HCT116 (cell line): ENCODE measurements at regions not wholly inside any gene's neighbourhood (a gene's known extent, or its start where the extent isn't known, plus 50 kb on each side); places are given as distances from the start of the nearest gene placed in this dataset.

Experiments used
- ATAC-seq: fragments of 200-7000 bp; cut with Tn5 transposase; 2 replicates; pipeline ENCODE4 v1.9.1; 2020; ENCODE audit warnings: mild to moderate bottlenecking, moderate library complexity
- BruUV-seq: library from RNA; stranded (reverse); fragments of 400-500 nt; replicated peaks from 2 replicates; lab custom pipeline; 2021; lab: Mats Ljungman, UMichigan
- CTCF ChIA-PET: fragments of 300-600 bp; sonication (Branson Sonifier 250); formaldehyde crosslinking; loops from one replicate; lab custom pipeline; 2021; ENCODE audit warnings: antibody characterized with exemption; lab: Charles Lee
- POLR2A ChIA-PET: fragments of 300-600, 350-600 bp; sonication (Branson Sonifier 250); formaldehyde crosslinking; loops from one replicate; lab custom pipeline; 2021; ENCODE audit warnings: antibody characterized with exemption; lab: Charles Lee
- RAD21 ChIA-PET, 2 experiments: fragments of 300-600 bp; sonication (Branson Sonifier 250); formaldehyde crosslinking; loops; one replicate each; lab custom pipeline; 2023; ENCODE audit warnings: low total read pairs in 2 of 2; ENCODE audit not compliant: uncharacterized antibody in 2 of 2, unreplicated experiment in 2 of 2, low non-redundant PET in 1 of 2; lab: Charles Lee
- DNase-seq: peaks from one replicate; pipeline ENCODE4 v3.0.0-alpha.2; 2010; ENCODE audit warnings: low read depth, low spot score
- H2AFZ ChIP-seq: fragments of 200-600 bp; shearing (Covaris generic), sonication (generic); 2 replicates; pipeline ENCODE4 v1.6.1; 2017; ENCODE audit warnings: low read depth, mixed run types, mixed read lengths, antibody characterized with exemption, low read length; ENCODE audit not compliant: poor library complexity, severe bottlenecking
- H3K27ac ChIP-seq: 2 replicates; pipeline ENCODE4 v1.5.1; 2012; ENCODE audit warnings: low read depth, low read length
- H3K27me3 ChIP-seq: fragments of 200-600 bp; sonication (generic); 2 replicates; pipeline ENCODE4 v1.6.1; 2016; ENCODE audit warnings: mixed run types, low read length, mixed read lengths; ENCODE audit not compliant: insufficient read depth
- H3K36me3 ChIP-seq, 2 experiments: fragments of 200-500 bp in 1 of 2; fragments of 200-600 bp in 1 of 2; sonication (Bioruptor generic) in 1 of 2; sonication (generic) in 1 of 2; 2 replicates each; pipeline versions ENCODE4 v1.5.1 to v1.6.1; 2014 to 2016; ENCODE audit warnings: low read length in 2 of 2, inconsistent platforms in 1 of 2, mixed read lengths in 1 of 2, mixed run types in 1 of 2; ENCODE audit not compliant: insufficient read depth in 2 of 2, control insufficient read depth in 1 of 2
- H3K4me1 ChIP-seq, 2 experiments: fragments of 200-600 bp in 1 of 2; sonication (generic) in 1 of 2; 2 replicates each; pipeline versions ENCODE4 v1.5.1 to v1.6.1; 2012 to 2017; ENCODE audit warnings: low read length in 2 of 2, inconsistent platforms in 1 of 2, mild to moderate bottlenecking in 1 of 2, mixed read lengths in 1 of 2, mixed run types in 1 of 2, moderate library complexity in 1 of 2; ENCODE audit not compliant: insufficient read depth in 2 of 2, control insufficient read depth in 1 of 2
- H3K4me2 ChIP-seq: fragments of 200-600 bp; sonication (generic); 2 replicates; pipeline ENCODE4 v1.6.1; 2017; ENCODE audit warnings: mixed run types, low read length, mixed read lengths
- H3K4me3 ChIP-seq, 2 experiments: fragments of 200-600 bp in 1 of 2; sonication (generic) in 1 of 2; replicated peaks in 1 of 2; 2 replicates each; pipeline ENCODE4 v1.5.1; 2011 to 2016; ENCODE audit warnings: low read length in 2 of 2, control low read depth in 1 of 2, low read depth in 1 of 2, mild to moderate bottlenecking in 1 of 2, mixed read lengths in 1 of 2, mixed run types in 1 of 2
- H3K79me2 ChIP-seq: fragments of 200-600 bp; sonication (generic); 2 replicates; pipeline ENCODE4 v1.6.1; 2017; ENCODE audit warnings: mild to moderate bottlenecking, mixed run types, low read length, moderate library complexity, mixed read lengths; ENCODE audit not compliant: insufficient read depth
- H3K9ac ChIP-seq: fragments of 200-600 bp; sonication (generic); 2 replicates; pipeline ENCODE4 v1.6.1; 2016; ENCODE audit warnings: low read length, mixed read lengths
- H3K9me2 ChIP-seq: fragments of 200-600 bp; sonication (generic), shearing (Covaris generic); 2 replicates; pipeline ENCODE4 v1.6.1; 2017; ENCODE audit warnings: mixed run types, mild to moderate bottlenecking, moderate library complexity; ENCODE audit not compliant: insufficient read depth
- H3K9me3 ChIP-seq, 2 experiments: fragments of 200-500 bp in 1 of 2; fragments of 200-600 bp in 1 of 2; sonication (Bioruptor generic) in 1 of 2; sonication (generic) in 1 of 2; 2 replicates each; pipeline ENCODE4 v1.6.1; 2014 to 2017; ENCODE audit warnings: low read length in 2 of 2, mixed read lengths in 2 of 2, inconsistent platforms in 1 of 2, low read depth in 1 of 2, mild to moderate bottlenecking in 1 of 2, mixed run types in 1 of 2, moderate library complexity in 1 of 2; ENCODE audit not compliant: control insufficient read depth in 1 of 2, insufficient read depth in 1 of 2
- H4K20me1 ChIP-seq: fragments of 200-600 bp; sonication (generic), shearing (Covaris generic); 2 replicates; pipeline ENCODE4 v1.6.1; 2017; ENCODE audit warnings: mixed run types, mild to moderate bottlenecking, moderate library complexity; ENCODE audit not compliant: insufficient read depth
- CBX3 ChIP-seq: IDR thresholded peaks from 2 replicates; pipeline ENCODE4 v1.6.1; 2012; ENCODE audit warnings: low read depth
- CEBPB ChIP-seq: IDR thresholded peaks from 2 replicates; pipeline ENCODE4 v1.6.1; 2012; ENCODE audit warnings: low read depth
- EGR1 ChIP-seq: IDR thresholded peaks from 2 replicates; pipeline ENCODE4 v1.6.1; 2012; ENCODE audit warnings: low read depth
- EZH2 ChIP-seq: fragments of 200-600 bp; sonication (generic); IDR thresholded peaks from 2 replicates; pipeline ENCODE4 v1.6.1; 2017; ENCODE audit warnings: antibody characterized with exemption, mixed run types
- EZH2phosphoT487 ChIP-seq: fragments of 200-600 bp; IDR thresholded peaks from 2 replicates; pipeline ENCODE4 v1.6.1; 2018; ENCODE audit warnings: antibody characterized with exemption, borderline replicate concordance
- JUND ChIP-seq: IDR thresholded peaks from 2 replicates; pipeline ENCODE4 v1.6.1; 2012
- POLR2A ChIP-seq: IDR thresholded peaks from 2 replicates; pipeline ENCODE4 v1.7.0; 2011; ENCODE audit warnings: borderline replicate concordance; ENCODE audit not compliant: insufficient read depth, insufficient read length; ENCODE audit errors: extremely low read depth
- SIN3A ChIP-seq: IDR thresholded peaks from 2 replicates; pipeline ENCODE4 v1.6.1; 2012; ENCODE audit warnings: low read depth
- SP1 ChIP-seq: IDR thresholded peaks from 2 replicates; pipeline ENCODE4 v1.6.1; 2012; ENCODE audit warnings: low read depth
- SRF ChIP-seq: IDR thresholded peaks from 2 replicates; pipeline ENCODE4 v1.6.1; 2012; ENCODE audit warnings: low read depth
- TCF7L2 ChIP-seq: IDR thresholded peaks from 2 replicates; pipeline ENCODE4 v1.7.0; 2011; ENCODE audit warnings: borderline replicate concordance, inconsistent platforms; ENCODE audit not compliant: insufficient read depth, insufficient read length; ENCODE audit errors: extremely low read depth
- YY1 ChIP-seq: IDR thresholded peaks from 2 replicates; pipeline ENCODE4 v1.6.1; 2011; ENCODE audit warnings: low read length, low read depth, moderate library complexity, mild to moderate bottlenecking; ENCODE audit not compliant: insufficient replicate concordance; ENCODE audit errors: extremely low read depth
- intact Hi-C: fragments of 100-400 bp; cut with micrococcal nuclease; formaldehyde crosslinking; loops from 2 replicates; pipeline ENCODE4 v1.10.0; 2022
- TF ChIP-seq, protein P1 (sequence below): IDR thresholded peaks from 2 replicates; pipeline ENCODE4 v1.6.1; 2012
- TF ChIP-seq, protein P2 (sequence below): IDR thresholded peaks from 2 replicates; pipeline ENCODE4 v1.6.1; 2012; ENCODE audit warnings: low read depth
- TF ChIP-seq, protein P3 (sequence below): IDR thresholded peaks from 2 replicates; pipeline ENCODE4 v1.6.1; 2011; ENCODE audit warnings: mild to moderate bottlenecking, low read length, moderate library complexity; ENCODE audit not compliant: insufficient replicate concordance; ENCODE audit errors: extremely low read depth

DNA sequence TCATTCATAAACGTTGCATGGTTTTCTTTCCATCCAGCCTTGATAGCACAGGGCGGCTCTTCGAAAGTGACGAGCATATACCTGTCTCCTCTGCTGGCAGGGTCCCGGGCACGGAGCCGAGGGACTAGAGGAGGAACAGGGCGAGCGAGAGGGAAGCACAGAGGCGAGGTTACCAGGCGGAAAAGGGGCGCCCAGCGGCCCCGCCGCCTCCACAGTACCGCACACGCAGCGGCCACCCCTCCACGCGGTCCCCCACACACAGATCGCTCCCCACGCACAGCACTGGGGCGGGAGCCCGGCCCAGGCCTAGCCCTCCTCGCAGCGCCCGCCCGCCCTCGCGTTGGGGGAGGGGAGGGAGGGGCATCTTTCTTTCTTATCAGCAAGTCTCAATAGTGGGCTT, 296.6 kb upstream of the DAB2 start (continued):
- TF ChIP-seq TCF7L2 (no peak), SRF (no peak), CBX3 (no peak), EGR1 (no peak), YY1 (no peak), SP1 (no peak), SIN3A (no peak)
- TF ChIP-seq, all 23 proteins: peak for 0

DNA sequence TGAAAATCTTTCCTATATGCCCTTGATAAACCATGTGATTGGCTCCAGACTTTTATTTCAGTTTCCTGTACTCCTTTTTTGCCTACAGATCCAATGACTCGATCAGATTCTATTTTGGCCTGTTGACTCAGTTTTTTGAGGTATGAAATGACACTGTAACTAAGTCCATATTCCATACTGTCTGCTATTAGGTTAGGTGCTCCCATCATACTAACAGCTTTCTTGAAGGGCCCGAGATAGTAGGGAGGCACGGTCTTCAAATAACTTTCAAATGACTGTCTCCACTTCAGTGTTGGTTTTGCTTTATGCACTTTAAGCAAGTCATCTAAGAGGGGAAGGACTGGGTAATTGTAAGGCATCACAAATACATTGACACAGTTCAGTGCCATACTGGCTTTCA, 295.4 kb upstream of the DAB2 start:
- no TSS peak for BruUV-seq
- ChIA-PET RAD21 (no interaction called here), CTCF (no interaction called here), POLR2A (no interaction called here)
- no peaks in the 10 kb centered on the region; a peak in 1 of 4 replicates for H3K4me1 ChIP-seq
- no peaks in the 10 kb centered on the region for H3K9me3 ChIP-seq
- H3K9me2 ChIP-seq, result no peaks in the 10 kb centered on the region
- no peak overlapping the region for H3K27ac ChIP-seq
- no peaks in the 10 kb centered on the region for H3K36me3 ChIP-seq
- ATAC-seq (no peak), DNase-seq (no peak)
- no peak overlapping the region for H3K9ac ChIP-seq
- TF ChIP-seq, protein P1, sequence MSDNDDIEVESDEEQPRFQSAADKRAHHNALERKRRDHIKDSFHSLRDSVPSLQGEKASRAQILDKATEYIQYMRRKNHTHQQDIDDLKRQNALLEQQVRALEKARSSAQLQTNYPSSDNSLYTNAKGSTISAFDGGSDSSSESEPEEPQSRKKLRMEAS, result no peak
- TF ChIP-seq CEBPB, result no peak
- no peak for TF ChIP-seq EZH2phosphoT487
- no peak for TF ChIP-seq JUND
- TF ChIP-seq, protein P2, sequence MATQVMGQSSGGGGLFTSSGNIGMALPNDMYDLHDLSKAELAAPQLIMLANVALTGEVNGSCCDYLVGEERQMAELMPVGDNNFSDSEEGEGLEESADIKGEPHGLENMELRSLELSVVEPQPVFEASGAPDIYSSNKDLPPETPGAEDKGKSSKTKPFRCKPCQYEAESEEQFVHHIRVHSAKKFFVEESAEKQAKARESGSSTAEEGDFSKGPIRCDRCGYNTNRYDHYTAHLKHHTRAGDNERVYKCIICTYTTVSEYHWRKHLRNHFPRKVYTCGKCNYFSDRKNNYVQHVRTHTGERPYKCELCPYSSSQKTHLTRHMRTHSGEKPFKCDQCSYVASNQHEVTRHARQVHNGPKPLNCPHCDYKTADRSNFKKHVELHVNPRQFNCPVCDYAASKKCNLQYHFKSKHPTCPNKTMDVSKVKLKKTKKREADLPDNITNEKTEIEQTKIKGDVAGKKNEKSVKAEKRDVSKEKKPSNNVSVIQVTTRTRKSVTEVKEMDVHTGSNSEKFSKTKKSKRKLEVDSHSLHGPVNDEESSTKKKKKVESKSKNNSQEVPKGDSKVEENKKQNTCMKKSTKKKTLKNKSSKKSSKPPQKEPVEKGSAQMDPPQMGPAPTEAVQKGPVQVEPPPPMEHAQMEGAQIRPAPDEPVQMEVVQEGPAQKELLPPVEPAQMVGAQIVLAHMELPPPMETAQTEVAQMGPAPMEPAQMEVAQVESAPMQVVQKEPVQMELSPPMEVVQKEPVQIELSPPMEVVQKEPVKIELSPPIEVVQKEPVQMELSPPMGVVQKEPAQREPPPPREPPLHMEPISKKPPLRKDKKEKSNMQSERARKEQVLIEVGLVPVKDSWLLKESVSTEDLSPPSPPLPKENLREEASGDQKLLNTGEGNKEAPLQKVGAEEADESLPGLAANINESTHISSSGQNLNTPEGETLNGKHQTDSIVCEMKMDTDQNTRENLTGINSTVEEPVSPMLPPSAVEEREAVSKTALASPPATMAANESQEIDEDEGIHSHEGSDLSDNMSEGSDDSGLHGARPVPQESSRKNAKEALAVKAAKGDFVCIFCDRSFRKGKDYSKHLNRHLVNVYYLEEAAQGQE, result no peak
- TF ChIP-seq POLR2A, result no peak
- TF ChIP-seq EZH2, result no peak
- TF ChIP-seq, protein P3, sequence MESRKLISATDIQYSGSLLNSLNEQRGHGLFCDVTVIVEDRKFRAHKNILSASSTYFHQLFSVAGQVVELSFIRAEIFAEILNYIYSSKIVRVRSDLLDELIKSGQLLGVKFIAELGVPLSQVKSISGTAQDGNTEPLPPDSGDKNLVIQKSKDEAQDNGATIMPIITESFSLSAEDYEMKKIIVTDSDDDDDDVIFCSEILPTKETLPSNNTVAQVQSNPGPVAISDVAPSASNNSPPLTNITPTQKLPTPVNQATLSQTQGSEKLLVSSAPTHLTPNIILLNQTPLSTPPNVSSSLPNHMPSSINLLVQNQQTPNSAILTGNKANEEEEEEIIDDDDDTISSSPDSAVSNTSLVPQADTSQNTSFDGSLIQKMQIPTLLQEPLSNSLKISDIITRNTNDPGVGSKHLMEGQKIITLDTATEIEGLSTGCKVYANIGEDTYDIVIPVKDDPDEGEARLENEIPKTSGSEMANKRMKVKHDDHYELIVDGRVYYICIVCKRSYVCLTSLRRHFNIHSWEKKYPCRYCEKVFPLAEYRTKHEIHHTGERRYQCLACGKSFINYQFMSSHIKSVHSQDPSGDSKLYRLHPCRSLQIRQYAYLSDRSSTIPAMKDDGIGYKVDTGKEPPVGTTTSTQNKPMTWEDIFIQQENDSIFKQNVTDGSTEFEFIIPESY, result no peak
- TF ChIP-seq SP1, result no peak
- H3K79me2 ChIP-seq, result no peaks in the 10 kb centered on the region
- H3K27me3 ChIP-seq, result no peaks in the 10 kb centered on the region
- no peaks in the 10 kb centered on the region for H4K20me1 ChIP-seq
- H2AFZ ChIP-seq, result no peak overlapping the region
- no peak overlapping the region for H3K4me3 ChIP-seq
- intact Hi-C loops, result no loop called here
- H3K4me2 ChIP-seq, result no peak overlapping the region
